Upper lobe of left lung (tissue), 4 donors: ENCODE measurements at regions not wholly inside any gene's neighbourhood (a gene's known extent, or its start where the extent isn't known, plus 50 kb on each side); places are given as distances from the start of the nearest gene placed in this dataset.

Experiments
- CTCF ChIP-seq, 6 experiments: fragments of 450-650 bp in 4 of 6; fragments of 200-600 bp in 2 of 6; sonication (generic) in 2 of 6; IDR thresholded peaks; one replicate each; pipeline ENCODE4 v1.5.1; 2016 to 2019; ENCODE audit warnings: antibody characterized with exemption in 6 of 6
- EP300 ChIP-seq, 4 donors: sonication (generic); formaldehyde crosslinking; IDR thresholded peaks; one replicate each; pipeline ENCODE4 v1.5.1; 2017; ENCODE audit warnings: antibody characterized with exemption in 4 of 4, control low read depth in 2 of 4
- POLR2A ChIP-seq, 4 donors: fragments of 450-650 bp; IDR thresholded peaks; one replicate each; pipeline ENCODE4 v1.5.1; 2016 to 2017; ENCODE audit warnings: antibody characterized with exemption in 4 of 4, mild to moderate bottlenecking in 2 of 4

GRCh38 chr6:140095532-140095931 lies 721.1 kb upstream of the CITED2 start:
- TF ChIP-seq CTCF (IDR thresholded peaks at IDR 0.05): no peak
- no peak for TF ChIP-seq POLR2A (IDR thresholded peaks at IDR 0.05)
- no peak for TF ChIP-seq EP300 (IDR thresholded peaks at IDR 0.05)
